Endothelial cell of umbilical vein (primary cell): ENCODE measurements at regions not wholly inside any gene's neighbourhood (a gene's known extent, or its start where the extent isn't known, plus 50 kb on each side); places are given as distances from the start of the nearest gene placed in this dataset.

Experiments
- BruUV-seq: library from RNA; stranded (reverse); fragments of 400-500 nt; replicated peaks from 2 replicates; lab custom pipeline; 2021; lab: Mats Ljungman, UMichigan
- CTCF ChIA-PET: fragments of 300-600, 350-600 bp; sonication (Branson Sonifier 250); formaldehyde crosslinking; loops from one replicate; lab custom pipeline; 2021; ENCODE audit warnings: antibody characterized with exemption, inconsistent platforms; lab: Charles Lee
- POLR2A ChIA-PET: fragments of 300-600, 350-600 bp; sonication (Branson Sonifier 250); formaldehyde crosslinking; loops from one replicate; lab custom pipeline; 2021; ENCODE audit warnings: antibody characterized with exemption, inconsistent platforms; lab: Charles Lee
- DNase-seq: peaks from one replicate; pipeline ENCODE4 v3.0.0-alpha.2; 2011; ENCODE audit warnings: low read depth, low spot score
- FAIRE-seq: peaks from 2 replicates; lab custom pipeline; 2011; peaks lifted over from hg19 to GRCh38; lab: Jason Lieb, UNC
- H2AFZ ChIP-seq: 2 replicates; pipeline ENCODE4 v1.6.0; 2012; ENCODE audit warnings: low read depth, low read length, control low read depth, inconsistent platforms
- H3K27ac ChIP-seq: 2 replicates; pipeline ENCODE4 v1.5.1; 2011; ENCODE audit warnings: low read depth, mild to moderate bottlenecking, control low read depth, low read length, moderate library complexity; ENCODE audit not compliant: insufficient read depth
- H3K27me3 ChIP-seq, 2 experiments: 2 replicates each; pipeline versions ENCODE4 v1.6.0 to v1.6.1; 2011; ENCODE audit warnings: low read length in 2 of 2, mixed read lengths in 1 of 2; ENCODE audit not compliant: control insufficient read depth in 2 of 2, insufficient read depth in 2 of 2
- H3K36me3 ChIP-seq, 2 experiments: 2 replicates in 1 of 2; 3 replicates in 1 of 2; pipeline ENCODE4 v1.5.1; 2011; ENCODE audit warnings: low read length in 2 of 2, mild to moderate bottlenecking in 1 of 2, moderate library complexity in 1 of 2; ENCODE audit not compliant: control insufficient read depth in 2 of 2, insufficient read depth in 2 of 2; ENCODE audit errors: extremely low read depth in 1 of 2
- H3K4me1 ChIP-seq: 3 replicates; pipeline ENCODE4 v1.5.1; 2011; ENCODE audit warnings: mild to moderate bottlenecking, low read length; ENCODE audit not compliant: control insufficient read depth, insufficient read depth; ENCODE audit errors: extremely low read depth
- H3K4me2 ChIP-seq: 2 replicates; pipeline ENCODE4 v1.6.1; 2011; ENCODE audit warnings: low read length, control low read depth, mixed read lengths; ENCODE audit not compliant: insufficient read depth
- H3K4me3 ChIP-seq, 3 experiments: fragments of 200-600 bp in 1 of 3; sonication (generic), shearing (Covaris generic) in 1 of 3; replicated peaks in 1 of 3; 2 replicates each; pipeline ENCODE4 v1.5.1; 2011 to 2016; ENCODE audit warnings: control low read depth in 3 of 3, low read length in 3 of 3, mild to moderate bottlenecking in 2 of 3, inconsistent platforms in 1 of 3, low read depth in 1 of 3, moderate library complexity in 1 of 3; ENCODE audit not compliant: insufficient read depth in 1 of 3
- H3K79me2 ChIP-seq: 2 replicates; pipeline ENCODE4 v1.6.0; 2012; ENCODE audit warnings: low read length, inconsistent platforms; ENCODE audit not compliant: control insufficient read depth, insufficient read depth
- H3K9ac ChIP-seq: replicated peaks from 2 replicates; pipeline ENCODE3; 2011; ENCODE audit warnings: low read length, control low read depth; ENCODE audit not compliant: insufficient read depth; ENCODE audit errors: extremely low read depth
- H3K9me1 ChIP-seq: replicated peaks from 3 replicates; pipeline ENCODE4 v1.6.0; 2011; ENCODE audit warnings: mild to moderate bottlenecking, low read length; ENCODE audit not compliant: control insufficient read depth, insufficient read depth; ENCODE audit errors: extremely low read depth
- H3K9me3 ChIP-seq: replicated peaks from 2 replicates; pipeline ENCODE4 v1.5.1; 2012; ENCODE audit warnings: low read length, inconsistent platforms; ENCODE audit not compliant: control insufficient read depth, insufficient read depth
- H4K20me1 ChIP-seq: replicated peaks from 2 replicates; pipeline ENCODE3; 2011; ENCODE audit warnings: mild to moderate bottlenecking, low read length; ENCODE audit not compliant: control insufficient read depth, insufficient read depth; ENCODE audit errors: extremely low read depth
- EZH2 ChIP-seq: IDR thresholded peaks from 2 replicates; pipeline ENCODE4 v1.6.1; 2012; ENCODE audit warnings: borderline replicate concordance, low read depth, mild to moderate bottlenecking, moderate library complexity, low read length, inconsistent platforms; ENCODE audit not compliant: severe bottlenecking
- FOS ChIP-seq: IDR thresholded peaks from 2 replicates; pipeline ENCODE4 v1.6.1; 2011; ENCODE audit warnings: mild to moderate bottlenecking, low read length, moderate library complexity, borderline replicate concordance; ENCODE audit not compliant: insufficient read depth
- GATA2 ChIP-seq: IDR thresholded peaks from 2 replicates; pipeline ENCODE4 v1.7.0; 2011; ENCODE audit warnings: low read depth, mild to moderate bottlenecking, moderate library complexity, mixed read lengths, low read length; ENCODE audit not compliant: insufficient read length, insufficient read depth
- JUN ChIP-seq: IDR thresholded peaks from 2 replicates; pipeline ENCODE4 v1.6.1; 2011; ENCODE audit warnings: borderline replicate concordance, low read depth; ENCODE audit not compliant: insufficient read length, insufficient read depth
- POLR2A ChIP-seq: IDR thresholded peaks from 2 replicates; pipeline ENCODE4 v1.6.1; 2012; ENCODE audit warnings: low read depth, mild to moderate bottlenecking, control low read depth, low read length
- POLR2AphosphoS5 ChIP-seq: IDR thresholded peaks from 2 replicates; pipeline ENCODE4 v1.6.1; 2012; ENCODE audit warnings: low read depth, mild to moderate bottlenecking, control low read depth, low read length, moderate library complexity; ENCODE audit not compliant: insufficient read depth
- dilution Hi-C: fragments of 300-500 bp; cut with MboI; formaldehyde crosslinking; loops from one replicate; pipeline ENCODE4 v1.15.0; 2019; ENCODE audit warnings: low sequenced_read_pairs; ENCODE audit not compliant: extremely low pct_ligation_motif_present
- intact Hi-C: fragments of 100-400 bp; cut with micrococcal nuclease; formaldehyde crosslinking; loops from one replicate; pipeline ENCODE4 v1.10.0; 2022
- TF ChIP-seq, protein P1 (sequence below): IDR thresholded peaks from 2 replicates; pipeline ENCODE4 v1.6.1; 2011; ENCODE audit not compliant: insufficient read depth, insufficient read length
- TF ChIP-seq, protein P2 (sequence below), 2 donors: IDR thresholded peaks; 1 replicate in 1 of 2; 2 replicates in 1 of 2; pipeline ENCODE4 v1.5.1; 2011; ENCODE audit warnings: low read length in 2 of 2, mild to moderate bottlenecking in 2 of 2, moderate library complexity in 2 of 2, control low read depth in 1 of 2, inconsistent platforms in 1 of 2, low read depth in 1 of 2; ENCODE audit not compliant: insufficient read depth in 1 of 2; ENCODE audit errors: extremely low read depth in 1 of 2

GRCh38 chr10:20355011-20355410 is 538.8 kb downstream of the PLXDC2 start:
- dilution Hi-C loops = no loop called here
- BruUV-seq = no TSS peak
- CTCF ChIA-PET = no interaction called here

GRCh38 chr10:20354166-20354565 is 537.9 kb downstream of the PLXDC2 start:
- FAIRE-seq (no peak), DNase-seq (no peak)
- CTCF ChIA-PET = no interaction called here
- H3K9ac ChIP-seq = no peak overlapping the region
- H3K79me2 ChIP-seq = no peaks in the 10 kb centered on the region
- H3K36me3 ChIP-seq = no peaks in the 10 kb centered on the region
- POLR2A ChIA-PET = no interaction called here
- BruUV-seq = no TSS peak
- TF ChIP-seq, protein P1, sequence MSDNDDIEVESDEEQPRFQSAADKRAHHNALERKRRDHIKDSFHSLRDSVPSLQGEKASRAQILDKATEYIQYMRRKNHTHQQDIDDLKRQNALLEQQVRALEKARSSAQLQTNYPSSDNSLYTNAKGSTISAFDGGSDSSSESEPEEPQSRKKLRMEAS = no peak
- TF ChIP-seq POLR2A = no peak
- TF ChIP-seq FOS = no peak
- TF ChIP-seq, protein P2, sequence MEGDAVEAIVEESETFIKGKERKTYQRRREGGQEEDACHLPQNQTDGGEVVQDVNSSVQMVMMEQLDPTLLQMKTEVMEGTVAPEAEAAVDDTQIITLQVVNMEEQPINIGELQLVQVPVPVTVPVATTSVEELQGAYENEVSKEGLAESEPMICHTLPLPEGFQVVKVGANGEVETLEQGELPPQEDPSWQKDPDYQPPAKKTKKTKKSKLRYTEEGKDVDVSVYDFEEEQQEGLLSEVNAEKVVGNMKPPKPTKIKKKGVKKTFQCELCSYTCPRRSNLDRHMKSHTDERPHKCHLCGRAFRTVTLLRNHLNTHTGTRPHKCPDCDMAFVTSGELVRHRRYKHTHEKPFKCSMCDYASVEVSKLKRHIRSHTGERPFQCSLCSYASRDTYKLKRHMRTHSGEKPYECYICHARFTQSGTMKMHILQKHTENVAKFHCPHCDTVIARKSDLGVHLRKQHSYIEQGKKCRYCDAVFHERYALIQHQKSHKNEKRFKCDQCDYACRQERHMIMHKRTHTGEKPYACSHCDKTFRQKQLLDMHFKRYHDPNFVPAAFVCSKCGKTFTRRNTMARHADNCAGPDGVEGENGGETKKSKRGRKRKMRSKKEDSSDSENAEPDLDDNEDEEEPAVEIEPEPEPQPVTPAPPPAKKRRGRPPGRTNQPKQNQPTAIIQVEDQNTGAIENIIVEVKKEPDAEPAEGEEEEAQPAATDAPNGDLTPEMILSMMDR (IDR thresholded peaks at IDR 0.05; ENCODE audit: extremely low read depth in 1 of 2, insufficient read depth in 1 of 2, low read depth in 1 of 2, low read length in 2 of 2) = no peak
- no peak for TF ChIP-seq EZH2
- TF ChIP-seq POLR2AphosphoS5 = no peak
- peaks cover 6% of the 10 kb centered on the region for H3K9me3 ChIP-seq
- H3K4me2 ChIP-seq = no peak overlapping the region
- H4K20me1 ChIP-seq = no peaks in the 10 kb centered on the region
- intact Hi-C loops = no loop called here
- no peaks in the 10 kb centered on the region for H3K9me1 ChIP-seq
- dilution Hi-C loops = no loop called here
- H2AFZ ChIP-seq = no peak overlapping the region
- no peak overlapping the region for H3K27ac ChIP-seq
- H3K4me3 ChIP-seq = no peak overlapping the region
- H3K4me1 ChIP-seq = no peaks in the 10 kb centered on the region
- no peaks in the 10 kb centered on the region for H3K27me3 ChIP-seq

More at GRCh38 chr10:20355011-20355410, 538.8 kb downstream of the PLXDC2 start:
- peaks cover 6% of the 10 kb centered on the region for H3K9me3 ChIP-seq
- no peaks in the 10 kb centered on the region for H4K20me1 ChIP-seq
- H3K4me3 ChIP-seq = no peak overlapping the region
- H3K9ac ChIP-seq = no peak overlapping the region
- TF ChIP-seq EZH2 = no peak
- TF ChIP-seq JUN = no peak
- no peak for TF ChIP-seq GATA2
- TF ChIP-seq, protein P1 = no peak
- intact Hi-C loops = no loop called here
- DNase-seq (no peak), FAIRE-seq (no peak)
- no peaks in the 10 kb centered on the region for H3K9me1 ChIP-seq
- H3K79me2 ChIP-seq = no peaks in the 10 kb centered on the region
- H3K36me3 ChIP-seq = no peaks in the 10 kb centered on the region
- H3K4me2 ChIP-seq = no peak overlapping the region
- H3K27ac ChIP-seq = no peak overlapping the region
- no peaks in the 10 kb centered on the region for H3K27me3 ChIP-seq
- no peak overlapping the region for H2AFZ ChIP-seq
- H3K4me1 ChIP-seq = no peaks in the 10 kb centered on the region
- POLR2A ChIA-PET = no interaction called here
